ENCODE measurements at regions not wholly inside any gene's neighbourhood (a gene's known extent, or its start where the extent isn't known, plus 50 kb on each side); places are given as distances from the start of the nearest gene placed in this dataset.

GRCh38 chr5:68557162-68557936, 341.8 kb downstream of the PIK3R1 start:
- intact Hi-C loops (cut with micrococcal nuclease; ENCODE audit: unreplicated experiment) = no loop called here
- Histone ChIP-seq H3K79me2 (ENCODE audit: insufficient read depth, low read depth, low read length) (no peaks in the 10 kb centered on the region), H3K9me2 (ENCODE audit: insufficient read depth, low read length) (no peaks in the 10 kb centered on the region), H3K4me3 (ENCODE audit: low read depth, low read length, poor library complexity, severe bottlenecking) (no peak overlapping the region), H3K27ac (ENCODE audit: low read depth, low read length, poor library complexity, severe bottlenecking) (no peak overlapping the region), H4K20me1 (ENCODE audit: insufficient read depth, low read length) (no peaks in the 10 kb centered on the region), H2AFZ (ENCODE audit: low read length) (no peak overlapping the region), H3K4me1 (ENCODE audit: insufficient read depth, low read length, poor library complexity, severe bottlenecking) (peaks cover 2% of the 10 kb centered on the region), H3K36me3 (ENCODE audit: insufficient read depth, low read length) (no peaks in the 10 kb centered on the region), H3K4me2 (ENCODE audit: low read length) (no peak overlapping the region), H3K9me3 (ENCODE audit: low read length) (peaks cover 5% of the 10 kb centered on the region; the same call in 1 of the 2 replicates)
- TF ChIP-seq CTCF (conservative IDR thresholded peaks at IDR 0.05; ENCODE audit: low read length) = no peak
- TF ChIP-seq EZH2phosphoT487 (IDR thresholded peaks at IDR 0.05; ENCODE audit: borderline replicate concordance, low read depth, low read length) = no peak
- POLR2A ChIA-PET = no interaction called here
- BruUV-seq (replicated peaks) = no TSS peak
- CTCF ChIA-PET (ENCODE audit: unreplicated experiment) = no interaction called here
- DNase-seq (ENCODE audit: low spot score) = no peak

GRCh38 chr5:68562308-68562707, 346.8 kb downstream of the PIK3R1 start:
- no peak overlapping the region for H3K27ac ChIP-seq (ENCODE audit: low read depth, low read length, poor library complexity, severe bottlenecking)
- no peaks in the 10 kb centered on the region for H3K79me2 ChIP-seq (ENCODE audit: insufficient read depth, low read depth, low read length)
- H4K20me1 ChIP-seq (ENCODE audit: insufficient read depth, low read length) = no peaks in the 10 kb centered on the region
- CTCF ChIA-PET (ENCODE audit: unreplicated experiment) = no interaction called here
- intact Hi-C loops (cut with micrococcal nuclease; ENCODE audit: unreplicated experiment) = no loop called here
- DNase-seq (ENCODE audit: low spot score) = no peak
- TF ChIP-seq CTCF (conservative IDR thresholded peaks at IDR 0.05; ENCODE audit: low read length) (no peak), EZH2phosphoT487 (IDR thresholded peaks at IDR 0.05; ENCODE audit: borderline replicate concordance, low read depth, low read length) (no peak)
- no peaks in the 10 kb centered on the region for H3K9me2 ChIP-seq (ENCODE audit: insufficient read depth, low read length)
- H2AFZ ChIP-seq (ENCODE audit: low read length) = 0 out of 2 replicates have a peak overlapping the region, but pooled peaks have one; percentile 9
- H3K4me2 ChIP-seq (ENCODE audit: low read length) = no peak overlapping the region
- no peak overlapping the region for H3K4me3 ChIP-seq (ENCODE audit: low read depth, low read length, poor library complexity, severe bottlenecking)
- H3K36me3 ChIP-seq (ENCODE audit: insufficient read depth, low read length) = no peaks in the 10 kb centered on the region
- H3K4me1 ChIP-seq (ENCODE audit: insufficient read depth, low read length, poor library complexity, severe bottlenecking) = peaks cover 25% of the 10 kb centered on the region
- BruUV-seq (replicated peaks) = no TSS peak
- peaks cover 13% of the 10 kb centered on the region; the same call in 1 of the 2 replicates for H3K9me3 ChIP-seq (ENCODE audit: low read length)
- POLR2A ChIA-PET = interaction anchor here (0.7 to 1.2 kb wide), 2 partner anchors 15 to 57 kb away, joined by 3 read pairs; no protein-coding TSS in a partner anchor

GRCh38 chr5:68565427-68565826, 349.9 kb downstream of the PIK3R1 start:
- peak overlapping the region; percentile 63 for H3K4me2 ChIP-seq (ENCODE audit: low read length)
- POLR2A ChIA-PET = no interaction called here
- TF ChIP-seq EZH2phosphoT487 (IDR thresholded peaks at IDR 0.05; ENCODE audit: borderline replicate concordance, low read depth, low read length) (no peak), CTCF (conservative IDR thresholded peaks at IDR 0.05; ENCODE audit: low read length) (no peak)

More at GRCh38 chr5:68565427-68565826, 349.9 kb downstream of the PIK3R1 start:
- H4K20me1 ChIP-seq (ENCODE audit: insufficient read depth, low read length) = no peaks in the 10 kb centered on the region
- no peaks in the 10 kb centered on the region for H3K9me2 ChIP-seq (ENCODE audit: insufficient read depth, low read length)
- H3K4me3 ChIP-seq (ENCODE audit: low read depth, low read length, poor library complexity, severe bottlenecking) = peak overlapping the region; percentile 34
- peaks cover 25% of the 10 kb centered on the region for H3K4me1 ChIP-seq (ENCODE audit: insufficient read depth, low read length, poor library complexity, severe bottlenecking)
- H2AFZ ChIP-seq (ENCODE audit: low read length) = peak overlapping the region; percentile 88
- H3K9me3 ChIP-seq (ENCODE audit: low read length) = 0 out of 2 replicates have a peak, but pooled peaks cover 8% of the 10 kb centered on the region
- H3K27ac ChIP-seq (ENCODE audit: low read depth, low read length, poor library complexity, severe bottlenecking) = peak overlapping the region; percentile 61
- H3K36me3 ChIP-seq (ENCODE audit: insufficient read depth, low read length) = no peaks in the 10 kb centered on the region
- intact Hi-C loops (cut with micrococcal nuclease; ENCODE audit: unreplicated experiment) = no loop called here
- H3K79me2 ChIP-seq (ENCODE audit: insufficient read depth, low read depth, low read length) = no peaks in the 10 kb centered on the region
- CTCF ChIA-PET (ENCODE audit: unreplicated experiment) = no interaction called here
- no TSS peak for BruUV-seq (replicated peaks)
- DNase-seq (ENCODE audit: low spot score) = peak; percentile 89
